Urinary bladder (tissue), 3 donors: ENCODE measurements at regions not wholly inside any gene's neighbourhood (a gene's known extent, or its start where the extent isn't known, plus 50 kb on each side); places are given as distances from the start of the nearest gene placed in this dataset.
"Not testable (repeated sequence)": the region's sequence is repeated elsewhere in the genome, so short reads cannot be mapped to it uniquely, and the experiment has no call there.

Source experiments
- DNase-seq: peaks from one replicate; pipeline ENCODE4 v3.0.0-alpha.2; 2015; ENCODE audit errors: extremely low spot score
- H3K27ac ChIP-seq: one replicate; pipeline ENCODE4 v1.5.1; 2013; ENCODE audit warnings: low read depth, mild to moderate bottlenecking, moderate library complexity
- H3K36me3 ChIP-seq: one replicate; pipeline ENCODE4 v1.6.1; 2013; ENCODE audit warnings: mild to moderate bottlenecking, moderate library complexity; ENCODE audit not compliant: insufficient read depth
- H3K4me1 ChIP-seq: one replicate; pipeline ENCODE4 v1.6.1; 2013; ENCODE audit warnings: mild to moderate bottlenecking, moderate library complexity; ENCODE audit not compliant: insufficient read depth
- H3K4me3 ChIP-seq: one replicate; pipeline ENCODE4 v1.5.1; 2013; ENCODE audit warnings: low read depth, low read length
- WGBS: extraction: QIAGEN DNeasy Blood & Tissue Kit; methylation state at CpG from one replicate; pipeline ENCODE4 v1.1.7; 2013; 5-methylcytosine and 5-hydroxymethylcytosine counted together
- donor health status: healthy with polysubstance abuse.
- donor health status: healthy.

DNA sequence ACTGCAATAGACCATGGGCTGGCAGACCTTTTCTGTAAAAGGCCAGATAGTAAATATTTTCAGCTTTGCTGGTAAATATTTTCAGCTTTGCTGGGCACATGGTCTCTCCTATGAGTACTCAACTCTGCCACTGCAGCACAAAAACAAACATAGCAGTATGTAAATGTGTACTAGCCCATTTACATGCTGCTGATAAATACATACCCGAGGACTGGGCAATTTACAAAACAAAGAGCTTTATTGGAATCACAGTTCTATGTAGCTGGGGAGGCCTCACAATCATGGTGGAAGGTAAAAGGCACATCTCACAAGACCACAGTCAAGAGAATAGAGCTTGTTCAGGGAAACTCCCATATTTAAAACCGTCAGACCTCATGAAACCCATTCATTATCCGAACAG, 793.0 kb downstream of the EDEM1 start:
- Histone ChIP-seq H3K36me3 (no peaks in the 10 kb centered on the region), H3K4me3 (no peak overlapping the region), H3K27ac (no peak overlapping the region), H3K4me1 (no peaks in the 10 kb centered on the region)
- no peak for DNase-seq
- WGBS: 55% methylated on average over 3 of the region's 3 CpGs

DNA sequence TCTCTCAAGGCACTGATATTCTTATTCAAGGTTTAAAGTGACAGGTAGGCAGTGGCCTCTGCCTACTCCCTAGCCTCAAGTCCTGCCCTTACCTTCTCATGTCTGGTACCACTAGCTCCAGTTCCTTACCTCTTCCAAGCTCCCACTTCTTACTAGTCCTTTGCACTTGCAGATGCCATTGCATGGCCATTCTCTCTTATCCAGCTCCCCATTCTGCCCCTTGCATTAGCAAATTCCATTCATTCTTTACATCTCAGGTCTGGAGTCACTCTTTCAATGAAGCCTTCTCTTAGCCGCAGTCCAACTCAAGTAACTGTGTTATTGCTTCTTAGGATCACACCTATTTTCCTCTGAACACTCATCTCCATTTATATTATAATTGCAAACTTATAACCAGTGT, 807.1 kb downstream of the EDEM1 start:
- 83% methylated on average over 1 of the region's 1 CpG for WGBS
- no peak overlapping the region for H3K27ac ChIP-seq
- H3K4me3 ChIP-seq: no peak overlapping the region
- no peak for DNase-seq
- no peaks in the 10 kb centered on the region for H3K36me3 ChIP-seq
- no peaks in the 10 kb centered on the region for H3K4me1 ChIP-seq

DNA sequence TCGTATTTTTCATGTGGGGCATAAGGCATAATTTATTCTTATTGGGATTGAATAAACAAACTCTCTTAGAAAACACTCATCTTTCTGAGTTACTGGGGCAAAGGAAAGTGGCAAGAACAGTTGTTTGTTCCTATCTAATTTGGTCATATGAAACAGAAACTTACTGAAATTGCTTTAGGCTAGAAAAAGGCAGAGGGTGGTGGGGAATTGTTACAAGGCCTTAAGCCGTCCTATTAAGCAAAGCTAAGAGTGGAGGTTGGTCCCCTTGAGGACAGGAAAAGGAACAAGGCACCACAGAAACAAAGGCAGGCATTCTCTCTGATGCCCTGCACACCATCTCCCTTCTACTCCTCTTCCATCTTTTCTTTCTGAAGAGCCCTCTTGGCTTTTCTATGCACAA, 830.9 kb downstream of the EDEM1 start:
- Histone ChIP-seq H3K27ac (no peak overlapping the region), H3K36me3 (no peaks in the 10 kb centered on the region), H3K4me1 (no peaks in the 10 kb centered on the region), H3K4me3 (no peak overlapping the region)
- 84% methylated on average over 2 of the region's 2 CpGs for WGBS
- DNase-seq: no peak

DNA sequence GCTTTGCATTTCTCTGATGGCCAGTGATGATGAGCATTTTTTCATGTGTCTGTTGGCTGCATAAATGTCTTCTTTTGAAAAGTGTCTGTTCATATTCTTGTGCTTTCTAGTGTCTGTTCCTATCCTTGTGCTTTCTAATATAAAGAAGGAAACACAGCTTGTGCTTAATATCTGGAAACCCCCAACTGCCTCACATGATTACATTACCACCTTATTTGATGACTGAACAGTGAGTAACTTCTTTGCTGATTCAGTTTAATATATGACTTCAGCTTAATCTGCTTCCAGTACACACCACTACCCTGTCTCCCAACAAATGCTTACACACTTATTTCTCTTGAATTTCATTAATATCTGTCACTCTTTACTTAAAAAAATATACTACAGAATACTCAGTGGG, 835.1 kb downstream of the EDEM1 start:
- Histone ChIP-seq H3K36me3 (no peaks in the 10 kb centered on the region), H3K4me3 (no peak overlapping the region), H3K27ac (no peak overlapping the region), H3K4me1 (no peaks in the 10 kb centered on the region)
- DNase-seq: no peak

DNA sequence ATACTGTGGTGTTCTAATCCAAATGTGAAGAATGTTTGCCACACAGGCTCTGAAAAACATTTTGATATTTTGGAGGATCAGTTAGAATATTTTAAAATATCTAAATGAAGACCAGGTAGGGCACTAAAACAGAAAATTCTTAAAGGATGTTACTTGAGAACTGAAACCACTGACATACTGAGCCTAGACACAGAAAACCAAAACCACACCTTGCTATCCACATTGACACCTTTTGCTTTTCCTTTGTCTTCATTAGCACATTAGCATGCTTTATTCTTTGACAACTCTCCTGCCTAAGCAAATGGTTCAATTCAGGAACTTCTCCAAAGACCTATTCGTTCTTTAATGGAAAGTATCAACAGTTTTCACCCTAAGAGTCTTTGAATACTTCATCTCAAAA, 835.9 kb upstream of the GRM7 start:
- Histone ChIP-seq H3K27ac (no peak overlapping the region), H3K4me1 (no peaks in the 10 kb centered on the region), H3K36me3 (no peaks in the 10 kb centered on the region), H3K4me3 (no peak overlapping the region)
- DNase-seq: no peak
- 85% methylated on average over 1 of the region's 1 CpG for WGBS

DNA sequence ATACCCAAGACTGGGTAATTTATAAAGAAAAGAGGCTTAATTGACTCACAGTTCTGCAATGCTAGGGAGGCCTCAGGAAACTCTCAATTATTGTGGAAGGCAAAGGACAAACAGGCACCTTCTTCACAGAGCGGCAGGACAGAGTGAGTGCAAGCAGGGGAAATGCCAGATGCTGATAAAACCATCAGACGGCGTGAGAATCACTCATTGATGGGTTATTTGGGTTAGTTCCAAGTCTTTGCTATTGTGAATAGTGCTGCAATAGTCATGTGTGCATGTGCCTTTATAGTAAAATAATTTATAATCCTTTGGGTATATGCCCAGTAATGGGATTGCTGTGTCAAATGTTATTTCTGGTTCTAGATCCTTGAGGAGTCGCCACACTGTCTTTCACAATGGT, 830.3 kb upstream of the GRM7 start:
- not testable (repeated sequence) for DNase-seq, H3K4me3 ChIP-seq, H3K4me1 ChIP-seq, H3K36me3 ChIP-seq, H3K27ac ChIP-seq
- WGBS: 52% methylated on average over 4 of the region's 4 CpGs

DNA sequence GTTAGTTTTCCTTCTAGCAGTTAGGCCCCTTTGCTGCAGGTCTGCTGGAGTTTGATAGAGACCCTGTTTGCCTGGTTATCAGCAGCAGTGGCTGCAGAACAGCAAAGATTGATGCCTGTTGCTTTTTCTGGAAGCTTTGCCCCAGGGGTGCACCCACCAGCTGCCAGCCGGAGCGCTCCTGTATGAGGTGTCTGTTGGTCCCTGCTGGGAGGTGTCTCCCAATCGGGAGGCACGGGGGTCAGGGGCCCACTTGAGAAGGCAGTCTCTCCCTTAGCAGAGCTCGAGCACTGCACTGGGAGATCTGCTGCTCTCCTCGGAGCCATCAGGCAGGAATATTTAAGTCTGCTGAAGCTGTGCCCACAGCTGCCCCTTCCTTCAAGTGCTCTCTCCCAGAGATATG, 825.3 kb upstream of the GRM7 start:
- whole genome bisulfite sequencing: 88% methylated on average over 6 of the region's 6 CpGs
- Histone ChIP-seq H3K36me3 (no peaks in the 10 kb centered on the region), H3K4me3 (no peak overlapping the region), H3K4me1 (no peaks in the 10 kb centered on the region), H3K27ac (no peak overlapping the region)
- no peak for DNase-seq

DNA sequence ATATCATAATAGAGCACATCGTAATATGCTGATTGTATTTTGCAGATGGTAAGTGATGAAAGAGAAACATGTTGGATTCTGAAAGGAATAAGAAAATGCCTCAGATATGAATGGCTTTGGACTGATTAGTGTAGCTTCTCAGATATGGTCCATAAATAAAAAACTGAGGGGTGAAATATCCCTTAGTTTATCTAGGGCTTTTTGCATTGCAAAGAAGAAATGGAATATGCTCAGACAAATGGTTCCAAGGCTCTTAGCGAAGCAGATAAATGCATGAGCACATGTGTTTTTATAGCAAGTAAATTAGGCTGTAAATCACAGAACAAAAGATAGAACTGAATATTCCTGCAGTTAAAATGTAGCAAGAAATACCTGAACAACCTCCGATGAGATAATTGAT, 820.9 kb upstream of the GRM7 start:
- no peak for DNase-seq
- H3K36me3 ChIP-seq: no peaks in the 10 kb centered on the region
- no peak overlapping the region for H3K4me3 ChIP-seq
- H3K4me1 ChIP-seq: no peaks in the 10 kb centered on the region
- WGBS: 71% methylated on average over 3 of the region's 3 CpGs
- no peak overlapping the region for H3K27ac ChIP-seq

DNA sequence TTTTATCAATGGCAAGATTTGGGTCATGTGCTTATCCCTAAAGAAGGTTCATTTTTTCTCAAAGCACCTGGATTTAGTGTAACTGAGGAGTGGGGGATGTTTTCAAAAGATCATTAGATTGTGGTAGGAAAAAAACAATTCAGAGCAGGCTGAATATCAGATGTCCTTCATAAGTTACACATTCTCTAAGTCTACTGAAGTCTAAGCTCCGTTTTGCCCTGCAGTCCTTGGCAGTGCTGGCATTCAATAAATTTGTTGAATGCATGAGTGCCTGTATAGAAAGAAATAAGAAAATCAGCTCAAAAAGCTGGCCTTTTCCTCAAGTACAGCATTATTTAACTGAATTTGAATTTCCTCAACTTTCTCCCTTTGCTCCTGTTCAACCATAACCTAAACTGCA, 819.0 kb upstream of the GRM7 start:
- 66% methylated on average over 1 of the region's 1 CpG for WGBS
- no peak overlapping the region for H3K4me3 ChIP-seq
- no peak overlapping the region for H3K27ac ChIP-seq
- no peaks in the 10 kb centered on the region for H3K4me1 ChIP-seq
- no peaks in the 10 kb centered on the region for H3K36me3 ChIP-seq
- no peak for DNase-seq

DNA sequence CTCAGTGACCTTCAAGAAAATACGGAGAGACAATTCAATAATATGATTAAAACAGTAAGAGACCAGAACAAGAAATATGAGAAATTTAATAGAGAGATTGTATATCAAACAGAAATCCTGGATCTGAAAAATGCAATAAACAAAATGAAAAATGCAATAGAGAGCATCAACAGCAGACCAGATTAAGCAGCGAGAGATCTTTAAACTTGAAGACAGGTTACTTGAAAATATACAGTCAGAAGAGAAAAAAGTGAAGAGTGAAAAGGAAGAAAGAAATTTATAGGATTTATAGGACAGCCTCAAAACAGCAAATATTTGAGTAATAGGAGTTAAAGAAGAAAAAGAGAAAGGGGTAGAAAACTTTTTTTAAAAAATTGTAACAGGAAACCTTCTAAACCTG, 813.9 kb upstream of the GRM7 start:
- 97% methylated on average over 2 of the region's 2 CpGs for WGBS
- H3K27ac ChIP-seq: no peak overlapping the region
- DNase-seq: no peak

DNA sequence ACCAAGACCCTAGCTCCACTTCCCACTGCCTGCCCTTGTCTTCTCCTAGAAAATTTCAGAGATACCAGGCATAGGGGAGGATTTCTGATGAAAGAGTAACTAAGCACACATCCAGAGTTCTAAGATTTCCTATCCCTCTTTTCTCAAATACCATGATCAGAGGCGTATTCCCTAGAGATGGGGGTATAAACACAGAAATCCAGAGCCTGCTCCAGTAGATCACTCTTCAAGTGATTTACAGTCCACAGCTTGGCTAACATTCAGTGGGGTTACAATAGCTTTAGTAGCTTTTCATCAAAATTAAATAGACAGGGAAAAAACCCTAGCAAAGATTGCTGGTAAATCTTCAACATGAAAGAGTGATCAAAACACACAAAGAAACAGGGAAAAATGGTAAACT, 800.7 kb upstream of the GRM7 start:
- no peak overlapping the region for H3K4me3 ChIP-seq
- no peaks in the 10 kb centered on the region for H3K4me1 ChIP-seq
- DNase-seq: no peak
- H3K36me3 ChIP-seq: no peaks in the 10 kb centered on the region
- H3K27ac ChIP-seq: no peak overlapping the region
- WGBS: 76% methylated on average over 1 of the region's 1 CpG

More for the DNA sequence above, 813.9 kb upstream of the GRM7 start:
- Histone ChIP-seq H3K4me3 (no peak overlapping the region), H3K4me1 (no peaks in the 10 kb centered on the region), H3K36me3 (no peaks in the 10 kb centered on the region)

DNA sequence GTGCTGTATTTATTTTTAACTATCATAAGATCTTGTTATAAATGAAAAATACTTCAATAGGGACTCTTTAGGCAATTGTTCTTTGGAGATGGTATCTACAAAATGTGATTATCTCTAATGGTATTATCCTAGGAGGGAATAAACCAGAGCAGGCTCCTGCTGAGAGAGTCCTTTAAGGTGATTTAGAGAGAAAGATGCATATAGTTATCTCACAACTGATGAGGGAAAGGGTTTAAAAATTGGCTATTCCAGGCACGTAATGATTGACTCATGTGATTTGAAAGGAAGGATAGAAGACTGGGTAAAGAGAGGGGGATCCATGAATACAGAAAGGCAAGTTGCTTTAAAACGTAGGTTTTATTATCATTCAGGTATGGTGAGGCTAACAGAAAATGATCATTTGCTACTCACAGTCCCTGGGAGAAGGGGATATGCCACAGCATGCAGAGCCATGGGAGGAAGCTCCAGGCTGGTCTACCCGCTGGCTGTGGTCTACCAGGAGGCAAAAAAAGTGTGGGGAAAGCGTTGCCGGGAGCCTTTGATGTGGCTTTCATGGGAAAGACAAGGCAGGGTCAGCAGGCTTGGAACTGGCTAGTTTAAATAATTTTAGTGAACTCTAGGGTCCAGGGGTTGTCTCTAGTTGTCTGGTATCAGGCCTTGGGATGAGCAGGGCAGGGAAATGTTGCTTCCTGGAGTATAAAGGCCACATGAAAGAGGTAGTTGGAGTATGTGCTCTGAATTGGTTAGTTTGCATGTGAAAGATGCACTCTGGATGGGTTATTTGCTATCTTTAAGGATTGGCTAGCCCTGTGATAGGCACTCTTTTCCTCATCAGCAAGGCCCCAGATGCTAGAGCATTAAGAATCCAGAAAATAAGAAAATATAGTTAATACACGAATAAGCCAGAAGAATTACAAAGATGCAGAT, 798.4 kb upstream of the GRM7 start:
- Histone ChIP-seq H3K27ac (no peak overlapping the region), H3K4me1 (no peaks in the 10 kb centered on the region), H3K36me3 (no peaks in the 10 kb centered on the region), H3K4me3 (no peak overlapping the region)
- DNase-seq: no peak
- WGBS: 77% methylated on average over 6 of the region's 6 CpGs

DNA sequence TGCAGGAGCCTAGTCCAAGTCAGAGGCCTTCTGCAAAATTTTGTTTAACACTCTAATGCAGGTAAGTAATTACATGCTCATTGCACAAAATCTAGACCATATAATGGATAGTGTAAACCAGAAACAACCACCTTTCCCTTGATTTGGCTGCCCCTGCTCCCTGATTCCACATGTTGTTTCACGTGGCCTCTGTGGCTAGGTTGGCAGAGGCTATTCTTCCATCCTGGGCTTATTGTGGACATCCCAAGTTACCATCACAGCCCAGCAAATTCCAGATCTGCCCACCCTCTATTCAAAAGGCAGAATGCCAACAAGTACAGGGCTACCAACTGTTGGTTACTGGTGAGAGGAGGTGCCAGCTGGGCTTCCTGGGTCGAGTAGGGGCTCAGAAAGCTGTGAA, 794.5 kb upstream of the GRM7 start:
- H3K4me1 ChIP-seq: no peaks in the 10 kb centered on the region
- WGBS: 66% methylated on average over 2 of the region's 2 CpGs
- no peak overlapping the region for H3K27ac ChIP-seq
- no peak overlapping the region for H3K4me3 ChIP-seq
- no peaks in the 10 kb centered on the region for H3K36me3 ChIP-seq
- no peak for DNase-seq

DNA sequence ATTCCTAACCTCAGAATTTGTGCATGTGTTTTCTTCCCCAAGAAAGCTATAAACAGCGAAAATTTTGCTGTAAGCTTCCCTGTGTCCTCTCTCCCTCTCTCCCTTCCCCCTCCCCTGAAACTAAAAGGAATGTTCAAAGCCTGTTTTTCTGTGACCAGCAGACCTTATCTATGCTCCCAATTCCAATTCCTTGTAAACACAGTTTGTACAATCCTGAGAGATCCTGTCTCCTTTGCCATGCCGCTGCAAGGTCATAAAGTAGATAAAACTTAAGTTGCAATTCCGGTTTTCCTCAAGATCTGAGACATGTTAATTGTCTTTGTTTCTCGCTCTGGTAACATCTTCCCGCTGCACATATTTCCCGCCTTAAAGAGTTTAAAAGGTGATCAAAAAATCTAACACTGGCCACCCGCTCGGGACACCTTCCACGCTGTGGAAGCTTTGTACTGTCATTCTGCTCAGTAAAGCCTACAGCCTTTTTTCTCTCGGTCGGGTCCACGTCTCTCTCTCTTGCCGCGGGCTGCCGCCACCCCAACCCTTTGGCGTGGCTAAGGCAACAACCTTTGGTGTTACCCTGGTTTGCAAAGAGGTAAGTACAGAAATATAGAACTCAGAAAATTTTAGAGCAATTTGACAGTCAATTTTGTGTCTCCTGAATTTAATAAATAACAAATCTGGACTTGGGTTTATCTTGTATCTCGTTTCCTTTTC, 793.9 kb upstream of the GRM7 start:
- H3K4me1 ChIP-seq, DNase-seq: not testable (repeated sequence)
- WGBS: 30% methylated on average over 17 of the region's 17 CpGs

More for the DNA sequence above, 793.9 kb upstream of the GRM7 start:
- H3K36me3 ChIP-seq, H3K4me3 ChIP-seq, H3K27ac ChIP-seq: not testable (repeated sequence)
